HG03159 (cell line): ENCODE measurements at regions not wholly inside any gene's neighbourhood (a gene's known extent, or its start where the extent isn't known, plus 50 kb on each side); places are given as distances from the start of the nearest gene placed in this dataset.

Source experiments
- ATAC-seq: cut with Tn5 transposase; IDR thresholded peaks from one replicate; pipeline ENCODE4 v1.9.1; 2021; ENCODE audit warnings: mild to moderate bottlenecking, moderate library complexity; ENCODE audit not compliant: unreplicated experiment

GRCh38 chr9:26415528-26415927 lies 477.1 kb downstream of the CAAP1 start:
- ATAC-seq, result no peak

DNA sequence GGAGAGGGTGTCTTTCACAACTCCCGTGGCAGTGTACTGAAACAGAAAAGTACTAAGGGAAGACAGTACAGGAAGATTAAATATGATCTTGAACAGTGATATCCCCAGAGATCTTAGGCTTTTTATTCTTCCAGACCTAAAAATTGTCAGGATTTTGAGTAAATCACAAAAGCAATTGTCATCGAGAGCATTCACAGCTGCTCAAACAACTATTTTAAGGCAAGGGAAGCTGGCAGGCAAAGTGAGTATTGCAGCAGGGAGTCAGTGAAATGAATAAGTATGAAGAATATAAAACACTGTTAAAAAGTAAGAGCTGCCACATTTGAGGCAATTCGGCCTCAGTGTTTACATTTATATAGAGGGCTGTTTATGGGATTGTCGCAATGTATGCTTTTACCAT lies 479.0 kb downstream of the CAAP1 start:
- ATAC-seq, result no peak

DNA sequence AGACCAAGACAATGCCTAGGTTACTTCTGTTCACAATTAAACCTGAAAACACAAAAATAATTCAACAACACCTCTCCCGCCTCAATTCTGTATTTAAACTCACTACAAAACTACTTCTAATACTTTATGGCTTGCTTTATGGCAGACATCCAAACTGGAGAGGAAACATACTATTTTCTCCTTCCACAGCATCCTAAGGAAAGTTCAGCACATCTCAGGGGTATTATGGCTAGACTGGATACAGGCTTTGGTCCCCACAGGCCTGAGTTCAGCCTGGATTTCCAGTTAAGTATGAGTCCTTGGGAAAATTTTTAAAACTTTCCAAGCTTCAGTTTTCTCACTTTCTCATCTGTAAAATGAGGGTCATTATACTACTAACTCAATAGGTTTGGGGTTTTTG lies 480.2 kb downstream of the CAAP1 start:
- no peak for ATAC-seq

- no peak for ATAC-seq
These were observed 485.9 kb downstream of the CAAP1 start for GRCh38 chr9:26406676-26407075.

- ATAC-seq, result no peak
These were observed 493.0 kb downstream of the CAAP1 start for GRCh38 chr9:26399556-26399955.

- no peak for ATAC-seq
These were observed 498.6 kb downstream of the CAAP1 start for GRCh38 chr9:26394025-26394424.

DNA sequence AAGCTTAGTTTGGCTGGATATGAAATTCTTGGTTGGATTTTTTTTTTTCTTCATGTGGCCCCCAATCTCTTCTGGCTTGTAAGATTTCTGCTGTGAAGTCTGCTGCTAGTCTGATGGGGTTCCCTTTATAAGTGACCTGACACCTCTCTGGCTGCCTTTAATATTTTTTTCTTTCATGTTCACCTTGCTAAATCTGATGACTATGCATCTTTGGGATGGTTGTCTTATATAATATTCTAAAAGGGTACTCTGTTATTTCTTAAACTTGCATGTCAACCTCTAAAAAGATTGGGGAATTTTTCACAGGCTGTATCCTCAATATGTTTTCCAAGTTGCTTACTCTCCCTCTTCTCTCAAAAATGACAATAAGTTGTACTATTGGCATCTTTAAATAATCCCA lies 500.0 kb downstream of the CAAP1 start:
- no peak for ATAC-seq

DNA sequence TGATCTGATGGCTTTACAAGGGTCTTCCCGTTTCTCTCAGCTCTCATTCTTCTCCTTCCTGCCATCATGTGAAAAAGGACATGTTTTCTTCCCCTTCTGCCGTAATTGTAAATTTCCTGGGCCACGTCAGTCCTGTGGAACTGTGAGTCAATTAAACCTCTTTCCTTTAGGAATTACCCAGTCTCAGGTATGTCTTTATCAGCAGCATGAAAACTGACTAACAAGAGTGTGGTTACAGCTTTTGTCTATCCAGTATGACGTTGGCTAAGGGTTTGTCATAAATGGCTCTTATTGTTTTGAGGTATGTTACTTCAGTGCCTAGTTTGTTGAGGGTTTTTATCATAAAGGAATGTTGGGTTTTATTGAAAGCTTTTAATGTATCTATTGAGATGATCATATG lies 501.6 kb downstream of the CAAP1 start:
- ATAC-seq, result no peak

DNA sequence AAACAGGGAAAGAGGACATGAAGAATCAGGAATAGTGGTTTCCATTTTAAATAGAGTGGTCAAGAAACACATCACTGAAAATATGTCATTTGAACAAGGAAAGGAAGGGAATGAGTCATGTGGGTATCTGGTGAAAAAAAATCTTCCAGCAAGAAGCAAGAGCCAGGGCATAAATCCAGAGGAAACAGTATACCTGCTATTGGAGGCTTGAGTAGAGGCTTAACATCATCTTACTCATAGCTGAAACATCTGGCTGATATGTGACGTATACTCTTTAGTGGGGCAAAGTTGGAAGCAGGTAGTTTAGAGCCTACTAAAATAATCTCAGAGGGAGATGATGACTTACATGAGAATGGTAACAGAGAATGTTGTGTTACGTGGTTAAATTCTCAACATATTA lies 517.2 kb downstream of the CAAP1 start:
- no peak for ATAC-seq

DNA sequence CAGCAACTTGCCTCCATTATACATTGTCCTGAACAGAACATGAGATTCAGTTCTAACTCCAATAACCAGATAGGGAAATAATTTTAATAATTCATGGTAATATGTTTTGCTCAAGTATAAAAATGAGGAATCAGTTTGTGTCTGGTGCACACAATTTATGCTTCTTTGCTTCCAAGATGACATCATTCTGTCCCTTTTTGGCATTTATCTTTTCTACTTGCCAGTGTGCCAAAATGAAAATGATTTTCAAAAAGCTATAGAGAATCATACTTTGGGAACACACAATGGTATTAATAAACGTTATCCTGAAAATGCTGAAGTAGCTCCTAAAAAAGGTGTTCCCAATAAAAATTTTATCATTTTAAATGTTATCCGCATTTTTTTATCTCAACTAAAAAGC lies 519.0 kb downstream of the CAAP1 start:
- ATAC-seq, result no peak

GRCh38 chr9:26371236-26371635 lies 521.4 kb downstream of the CAAP1 start:
- no peak for ATAC-seq

GRCh38 chr9:26369093-26369492 lies 523.5 kb downstream of the CAAP1 start:
- ATAC-seq, result no peak

DNA sequence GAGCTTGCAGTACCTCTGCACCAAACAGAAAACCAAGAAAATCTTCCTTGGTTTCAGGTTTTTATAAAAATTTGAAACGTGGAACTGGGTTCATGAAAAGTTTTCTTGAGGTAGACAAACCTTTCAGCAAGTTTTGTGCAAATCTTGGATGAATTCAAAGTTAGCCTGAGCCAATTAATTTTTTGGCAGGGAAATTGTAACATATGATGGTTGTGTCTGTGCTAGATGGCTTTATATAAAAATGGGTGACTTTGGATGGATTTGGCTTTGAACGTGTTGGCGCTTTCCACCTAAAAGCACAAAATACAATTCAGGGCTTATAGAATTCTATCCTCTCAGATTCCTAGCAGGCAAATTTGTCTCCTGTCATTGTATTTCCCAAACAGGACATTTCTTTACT lies 524.4 kb downstream of the CAAP1 start:
- no peak for ATAC-seq

GRCh38 chr9:26361010-26361409 lies 531.6 kb downstream of the CAAP1 start:
- ATAC-seq, result no peak

DNA sequence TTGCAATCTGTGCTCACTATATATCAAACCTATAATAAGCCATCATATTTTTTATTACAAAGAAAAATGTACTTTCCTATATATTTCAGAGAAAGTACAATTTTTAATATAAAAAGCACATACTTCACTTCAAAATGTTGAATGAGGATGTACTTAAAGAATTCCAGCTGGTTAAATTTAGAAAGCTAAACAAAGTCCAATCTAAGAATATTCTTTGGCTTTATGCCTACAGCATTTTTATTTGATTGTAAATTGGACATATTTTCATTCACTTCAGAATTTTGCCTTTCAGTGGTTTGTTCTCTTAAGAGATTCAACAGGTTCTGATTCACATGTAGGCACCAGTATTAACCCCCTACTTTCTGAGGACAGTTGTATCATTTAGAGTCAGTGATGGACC lies 533.8 kb downstream of the CAAP1 start:
- no peak for ATAC-seq

- ATAC-seq, result no peak
These were observed 534.7 kb downstream of the CAAP1 start for GRCh38 chr9:26357803-26358344.

DNA sequence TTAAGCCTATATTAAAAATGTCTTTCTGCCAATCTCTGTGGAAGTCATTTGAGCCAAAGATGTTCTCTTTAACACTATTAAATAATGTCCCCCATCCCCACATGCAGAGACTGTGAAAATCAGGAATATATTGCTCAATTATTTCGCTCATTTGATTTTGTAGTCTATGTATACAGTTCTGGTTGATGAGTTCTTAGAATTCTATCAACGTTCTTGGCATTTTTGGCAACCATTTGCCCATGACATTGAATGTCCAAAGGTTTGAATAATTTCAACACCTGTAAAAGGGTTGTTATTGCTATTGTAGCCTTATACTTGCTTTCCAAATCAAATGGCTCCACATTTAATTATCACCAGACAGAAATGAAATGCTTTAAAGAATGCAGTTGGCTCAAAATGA lies 536.1 kb downstream of the CAAP1 start:
- ATAC-seq, result no peak

DNA sequence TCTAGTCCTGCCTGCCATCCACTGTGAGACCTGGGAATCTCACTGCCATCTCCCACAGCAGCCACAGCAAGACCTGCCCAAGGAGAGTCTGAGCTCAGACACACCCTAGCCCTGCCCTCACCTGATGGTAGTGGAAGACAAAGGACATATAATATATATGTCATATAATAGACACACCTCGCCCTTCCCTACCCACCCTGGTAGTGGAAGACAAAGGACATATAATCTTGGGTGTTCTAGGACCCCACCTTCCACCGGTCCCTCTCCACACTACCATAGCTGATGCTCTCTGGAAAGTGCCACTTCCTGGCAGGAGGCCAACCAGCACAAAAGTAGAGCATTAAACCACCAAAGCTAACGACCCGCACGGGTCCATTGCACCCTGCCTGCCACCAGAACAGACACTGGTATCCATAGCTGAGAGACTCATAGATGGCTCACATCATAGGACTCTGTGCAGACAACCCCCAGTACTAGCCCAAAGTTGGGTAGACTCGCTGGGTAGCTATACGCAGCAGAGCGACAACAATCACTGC lies 545.6 kb downstream of the CAAP1 start:
- ATAC-seq, result no peak

GRCh38 chr9:26341545-26341944 lies 551.1 kb downstream of the CAAP1 start:
- no peak for ATAC-seq

DNA sequence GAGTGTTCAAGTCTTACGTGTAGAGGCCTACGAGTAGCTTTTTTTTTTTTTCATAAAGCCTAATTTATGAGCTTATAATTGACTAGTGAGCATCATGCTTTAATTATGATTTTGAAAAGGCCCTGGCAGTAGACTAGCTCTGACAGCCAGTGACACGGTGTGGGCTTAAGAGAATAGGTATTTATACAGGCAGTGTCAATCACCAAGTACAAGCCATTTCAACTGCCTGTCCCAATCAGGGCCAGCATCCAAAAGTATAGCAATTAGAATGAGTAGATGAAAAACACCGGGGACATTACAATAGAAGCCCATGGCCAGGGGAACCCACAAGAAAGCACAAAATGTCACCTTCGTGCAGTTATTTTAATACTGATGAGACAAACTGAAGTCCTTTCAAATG lies 552.8 kb downstream of the CAAP1 start:
- no peak for ATAC-seq

DNA sequence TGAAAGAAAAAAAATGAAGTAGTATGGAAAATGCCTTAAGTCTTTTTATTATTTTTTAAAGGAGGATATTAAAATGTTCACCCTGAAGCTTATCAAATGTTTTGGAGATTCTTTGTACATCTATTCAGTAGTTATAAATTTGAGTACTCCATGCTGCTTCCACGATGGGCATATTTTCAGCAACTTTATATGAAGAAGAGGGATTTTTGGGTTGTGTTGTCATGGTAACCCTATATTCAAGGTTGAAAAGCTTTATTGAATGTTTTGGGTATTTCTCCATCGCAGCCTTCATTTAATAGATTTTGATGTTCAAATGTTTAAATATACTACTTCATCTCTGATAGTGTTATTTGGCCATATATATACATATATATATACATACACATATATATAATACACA lies 557.5 kb downstream of the CAAP1 start:
- no peak for ATAC-seq

GRCh38 chr9:26334706-26335105 lies 557.9 kb downstream of the CAAP1 start:
- no peak for ATAC-seq

DNA sequence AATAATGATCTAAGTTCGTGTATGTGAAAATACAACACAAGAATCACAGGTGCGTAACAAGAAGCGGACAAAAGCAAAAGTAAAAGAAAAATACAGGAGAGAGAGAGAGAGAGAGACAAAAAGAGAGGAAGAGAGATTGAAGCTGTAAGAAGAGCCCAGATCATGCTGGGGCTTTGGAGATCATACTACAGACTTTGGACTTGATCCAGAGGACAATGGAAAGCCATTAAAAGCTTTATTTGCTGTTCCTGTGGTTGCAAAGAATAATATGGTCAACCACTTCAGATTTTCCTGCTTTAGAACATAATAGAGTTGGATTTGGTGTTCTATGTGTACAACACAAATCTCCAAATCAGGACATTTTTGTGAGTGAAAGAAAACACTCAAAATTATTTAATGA lies 561.4 kb downstream of the CAAP1 start:
- ATAC-seq, result no peak
